Activated CD4-positive, alpha-beta T cell treated with anti-CD3 and anti-CD28 coated beads, Interleukin-2, amount 10 ng/mL, durations not matched to agents 7 days and 5 days (primary cell): ENCODE measurements at regions not wholly inside any gene's neighbourhood (a gene's known extent, or its start where the extent isn't known, plus 50 kb on each side); places are given as distances from the start of the nearest gene placed in this dataset.

Experiments
- CTCF ChIA-PET: fragments of 350-600 bp; sonication (Branson Sonifier 250); formaldehyde crosslinking; loops from one replicate; lab custom pipeline; 2021; ENCODE audit warnings: antibody characterized with exemption; lab: Charles Lee
- POLR2A ChIA-PET: fragments of 350-600 bp; sonication (Branson Sonifier 250); formaldehyde crosslinking; loops from one replicate; lab custom pipeline; 2021; ENCODE audit warnings: antibody characterized with exemption; lab: Charles Lee
- DNase-seq: peaks from one replicate; pipeline ENCODE4 v3.0.0-alpha.2; 2020
- H3K27ac Mint-ChIP-seq: one replicate; pipeline ENCODE4 v1.8.0; 2021; ENCODE audit warnings: mild to moderate bottlenecking, moderate library complexity, mixed read lengths
- H3K27me3 Mint-ChIP-seq: one replicate; pipeline ENCODE4 v1.8.0; 2021; ENCODE audit warnings: mixed read lengths
- H3K36me3 Mint-ChIP-seq: one replicate; pipeline ENCODE4 v1.8.0; 2021; ENCODE audit warnings: low read depth, mixed read lengths
- H3K4me1 Mint-ChIP-seq: one replicate; pipeline ENCODE4 v1.8.0; 2021; ENCODE audit warnings: mixed read lengths
- H3K4me3 Mint-ChIP-seq: one replicate; pipeline ENCODE4 v1.8.0; 2021; ENCODE audit warnings: mild to moderate bottlenecking, moderate library complexity, mixed read lengths
- H3K9me3 Mint-ChIP-seq: one replicate; pipeline ENCODE4 v1.8.0; 2021; ENCODE audit warnings: mixed read lengths

GRCh38 chrX:109927663-109928273 lies 75.1 kb upstream of the TMEM164 start:
- ChIA-PET CTCF (interaction anchor here (1.7 kb wide), 1 partner anchor 14 kb away, joined by 4 read pairs; no protein-coding TSS in a partner anchor), POLR2A (no interaction called here)
- no peak for DNase-seq
- H3K36me3 Mint-ChIP-seq = no peaks in the 10 kb centered on the region
- H3K4me3 Mint-ChIP-seq = no peak overlapping the region
- no peaks in the 10 kb centered on the region for H3K9me3 Mint-ChIP-seq
- no peaks in the 10 kb centered on the region for H3K27me3 Mint-ChIP-seq
- peaks cover 5% of the 10 kb centered on the region for H3K4me1 Mint-ChIP-seq
- no peak overlapping the region for H3K27ac Mint-ChIP-seq

DNA sequence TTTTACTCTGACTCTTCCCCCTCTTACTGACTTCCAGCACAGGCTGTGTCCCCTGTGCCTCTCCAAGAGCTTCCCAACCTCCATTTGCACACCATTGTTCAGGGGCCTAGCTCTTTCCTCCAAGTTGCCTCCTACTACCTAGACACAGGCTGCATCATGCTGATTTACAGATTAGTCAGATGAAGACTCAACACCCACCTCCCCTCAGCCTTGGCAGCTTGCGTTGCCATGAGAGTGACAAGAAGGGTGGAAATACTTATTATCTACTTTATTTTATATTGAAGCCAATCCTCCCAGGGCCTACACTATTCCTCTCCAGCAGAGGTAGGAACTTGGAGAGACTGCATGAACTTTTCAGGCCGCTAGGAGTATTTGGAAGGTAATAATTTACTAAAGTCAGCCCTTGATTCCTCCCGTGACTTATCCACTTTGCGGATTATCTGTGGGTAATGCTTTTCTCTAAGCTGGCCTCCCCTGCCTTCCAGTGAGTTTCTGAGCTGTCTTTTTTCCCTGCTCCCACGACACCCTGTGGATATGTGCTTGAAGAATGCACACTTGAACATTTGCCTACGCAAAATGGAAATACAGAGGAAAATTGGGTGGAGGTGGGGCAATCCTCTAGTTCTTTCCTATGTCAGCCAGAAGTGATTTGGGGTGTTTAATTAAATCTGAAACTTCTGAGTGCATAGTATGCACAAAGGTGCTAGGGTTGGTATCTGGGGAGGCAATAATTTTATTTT lies 74.1 kb upstream of the TMEM164 start:
- POLR2A ChIA-PET = no interaction called here
- no peaks in the 10 kb centered on the region for H3K9me3 Mint-ChIP-seq
- H3K4me3 Mint-ChIP-seq = no peak overlapping the region
- CTCF ChIA-PET = interaction anchor here (1.7 kb wide), 1 partner anchor 13 kb away, joined by 4 read pairs; no protein-coding TSS in a partner anchor
- no peaks in the 10 kb centered on the region for H3K36me3 Mint-ChIP-seq
- H3K27ac Mint-ChIP-seq = no peak overlapping the region
- peaks cover 5% of the 10 kb centered on the region for H3K4me1 Mint-ChIP-seq
- H3K27me3 Mint-ChIP-seq = no peaks in the 10 kb centered on the region
- no peak for DNase-seq

- CTCF ChIA-PET = no interaction called here
These were observed 71.2 kb upstream of the TMEM164 start for GRCh38 chrX:109931677-109932076.

DNA sequence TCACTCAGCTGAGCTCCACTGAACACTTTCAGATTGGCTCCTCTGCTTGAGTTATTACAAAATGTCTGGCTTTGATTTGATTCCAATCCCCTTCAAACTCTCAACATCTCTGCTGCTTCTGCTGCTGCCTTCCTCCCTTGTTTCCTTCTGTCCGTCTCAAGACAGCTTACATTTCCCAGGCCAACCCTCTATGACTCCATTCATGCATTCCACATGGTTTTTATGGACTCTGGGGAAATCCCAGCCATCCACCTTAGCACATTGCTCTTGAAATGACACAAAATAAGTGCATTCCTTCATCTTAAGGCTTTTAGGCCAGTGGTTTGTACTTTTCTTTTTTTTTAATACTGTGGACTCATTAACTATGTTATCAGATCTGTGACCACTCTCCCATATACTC lies 68.5 kb upstream of the TMEM164 start:
- CTCF ChIA-PET = no interaction called here
- DNase-seq = no peak
- no peaks in the 10 kb centered on the region for H3K27me3 Mint-ChIP-seq
- no peaks in the 10 kb centered on the region for H3K36me3 Mint-ChIP-seq
- POLR2A ChIA-PET = no interaction called here
- no peaks in the 10 kb centered on the region for H3K4me1 Mint-ChIP-seq
- H3K4me3 Mint-ChIP-seq = no peak overlapping the region
- H3K27ac Mint-ChIP-seq = no peak overlapping the region
- no peaks in the 10 kb centered on the region for H3K9me3 Mint-ChIP-seq

More at GRCh38 chrX:109931677-109932076, 71.2 kb upstream of the TMEM164 start:
- no peak overlapping the region for H3K4me3 Mint-ChIP-seq
- no peak for DNase-seq
- H3K27ac Mint-ChIP-seq = no peak overlapping the region
- H3K27me3 Mint-ChIP-seq = no peaks in the 10 kb centered on the region
- H3K36me3 Mint-ChIP-seq = no peaks in the 10 kb centered on the region
- no peaks in the 10 kb centered on the region for H3K9me3 Mint-ChIP-seq
- no peaks in the 10 kb centered on the region for H3K4me1 Mint-ChIP-seq
- POLR2A ChIA-PET = no interaction called here

DNA sequence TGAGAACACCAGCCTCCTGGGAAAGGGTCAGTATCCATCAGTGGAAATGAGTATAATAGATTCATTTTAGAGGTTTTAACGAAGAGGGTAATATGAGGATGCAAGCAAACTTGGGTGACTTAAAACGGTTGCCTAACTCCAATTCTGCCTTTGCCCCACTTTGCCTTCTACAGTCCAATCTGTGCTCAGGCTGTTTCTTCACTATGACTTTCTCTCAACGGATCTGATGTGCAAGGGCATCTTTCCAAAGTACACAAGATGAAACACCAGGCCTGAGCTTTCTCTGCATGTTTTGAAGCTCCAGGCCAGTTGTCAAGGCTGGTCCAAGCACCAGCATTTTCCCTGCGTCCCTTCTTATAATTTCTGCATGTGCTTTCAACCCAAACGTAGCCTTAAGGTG lies 68.0 kb upstream of the TMEM164 start:
- Mint-ChIP-seq H3K4me3 (no peak overlapping the region), H3K9me3 (no peaks in the 10 kb centered on the region), H3K4me1 (no peaks in the 10 kb centered on the region), H3K27me3 (no peaks in the 10 kb centered on the region), H3K36me3 (no peaks in the 10 kb centered on the region), H3K27ac (no peak overlapping the region)
- DNase-seq = no peak
- ChIA-PET CTCF (no interaction called here), POLR2A (no interaction called here)

DNA sequence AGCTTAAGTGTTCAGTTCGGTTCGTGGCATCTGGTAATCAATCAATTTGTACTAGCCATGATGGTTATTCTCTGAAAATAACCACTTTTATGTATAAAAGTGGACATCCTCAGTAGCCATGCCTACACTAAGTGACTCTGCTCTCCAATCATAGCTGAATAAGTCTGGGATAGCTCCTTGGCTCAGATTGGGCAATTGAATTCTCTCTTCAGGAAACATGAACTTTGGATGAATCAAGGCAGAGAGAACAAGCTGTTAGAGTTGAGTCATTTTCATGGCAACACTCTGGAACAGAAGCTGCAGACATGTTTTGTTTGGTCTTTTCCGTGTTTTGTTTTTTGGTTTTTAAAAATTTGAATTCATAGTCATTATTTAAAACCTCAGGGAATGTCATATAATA lies 66.8 kb upstream of the TMEM164 start:
- Mint-ChIP-seq H3K36me3 (no peaks in the 10 kb centered on the region), H3K27me3 (no peaks in the 10 kb centered on the region), H3K4me1 (no peaks in the 10 kb centered on the region), H3K27ac (no peak overlapping the region), H3K4me3 (no peak overlapping the region), H3K9me3 (no peaks in the 10 kb centered on the region)
- POLR2A ChIA-PET = no interaction called here
- DNase-seq = no peak
- CTCF ChIA-PET = interaction anchor here (1.1 kb wide), 1 partner anchor 10 kb away, joined by 3 read pairs; no protein-coding TSS in a partner anchor

DNA sequence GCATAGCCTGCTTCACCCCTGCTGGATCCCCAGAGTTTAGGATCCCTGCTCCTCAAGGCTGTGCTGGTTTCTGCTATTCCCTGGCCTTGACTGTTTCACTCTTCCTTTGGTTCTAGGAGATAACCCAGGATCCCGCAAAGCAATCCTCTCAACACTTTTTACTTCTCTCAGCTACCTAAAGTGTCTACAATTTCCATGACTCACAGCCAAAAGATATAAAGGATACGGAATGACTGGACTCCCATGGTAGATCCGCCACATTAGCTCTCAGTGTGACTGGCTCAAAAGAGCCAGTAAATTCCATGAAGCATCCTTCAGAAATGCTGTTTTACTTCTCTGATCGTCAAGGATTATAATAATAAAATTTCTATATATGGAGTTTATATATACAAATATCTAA lies 66.3 kb upstream of the TMEM164 start:
- no peak overlapping the region for H3K4me3 Mint-ChIP-seq
- H3K27ac Mint-ChIP-seq = no peak overlapping the region
- ChIA-PET POLR2A (no interaction called here), CTCF (interaction anchor here (0.6 to 1.1 kb wide), 2 partner anchors 10 to 257 kb away, joined by 3 read pairs; no protein-coding TSS in a partner anchor)
- H3K9me3 Mint-ChIP-seq = no peaks in the 10 kb centered on the region
- DNase-seq = no peak
- H3K36me3 Mint-ChIP-seq = no peaks in the 10 kb centered on the region
- H3K4me1 Mint-ChIP-seq = no peaks in the 10 kb centered on the region
- H3K27me3 Mint-ChIP-seq = no peaks in the 10 kb centered on the region

- ChIA-PET CTCF (interaction anchor here (1.5 kb wide), 1 partner anchor 29 kb away, joined by 3 read pairs; no protein-coding TSS in a partner anchor), POLR2A (no interaction called here)
- Mint-ChIP-seq H3K27me3 (no peaks in the 10 kb centered on the region), H3K9me3 (no peaks in the 10 kb centered on the region), H3K27ac (no peak overlapping the region), H3K4me1 (no peaks in the 10 kb centered on the region), H3K36me3 (no peaks in the 10 kb centered on the region), H3K4me3 (no peak overlapping the region)
- DNase-seq = no peak
These were observed 63.4 kb upstream of the TMEM164 start for GRCh38 chrX:109939498-109939897.

DNA sequence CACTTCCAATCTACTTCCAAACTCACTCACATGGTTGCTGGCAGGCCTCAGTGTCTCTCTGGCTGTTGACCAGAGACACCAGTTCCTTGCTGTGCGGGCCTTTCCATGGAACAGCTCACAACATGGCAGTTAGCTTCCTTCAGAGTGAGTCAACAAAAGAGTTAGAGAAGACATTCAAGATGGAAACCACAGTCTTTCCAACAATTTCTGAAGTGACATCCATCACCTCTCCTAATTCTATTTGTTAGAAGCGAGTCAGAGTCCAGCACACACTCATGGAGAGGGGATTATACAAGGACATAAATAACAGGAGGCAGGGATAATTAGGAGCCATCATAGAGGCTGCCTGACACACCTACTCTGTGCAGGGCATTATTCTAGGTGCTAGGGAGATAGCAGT lies 62.5 kb upstream of the TMEM164 start:
- Mint-ChIP-seq H3K4me1 (no peaks in the 10 kb centered on the region), H3K4me3 (no peak overlapping the region), H3K27me3 (no peaks in the 10 kb centered on the region), H3K9me3 (no peaks in the 10 kb centered on the region), H3K27ac (no peak overlapping the region), H3K36me3 (no peaks in the 10 kb centered on the region)
- ChIA-PET CTCF (interaction anchor here (1.5 kb wide), 1 partner anchor 30 kb away, joined by 3 read pairs; no protein-coding TSS in a partner anchor), POLR2A (no interaction called here)
- no peak for DNase-seq

- Mint-ChIP-seq H3K27me3 (no peaks in the 10 kb centered on the region), H3K4me3 (no peak overlapping the region), H3K9me3 (no peaks in the 10 kb centered on the region), H3K36me3 (no peaks in the 10 kb centered on the region), H3K27ac (no peak overlapping the region), H3K4me1 (no peaks in the 10 kb centered on the region)
- CTCF ChIA-PET = interaction anchor here (1.1 kb wide), 1 partner anchor 52 kb away, joined by 3 read pairs; no protein-coding TSS in a partner anchor
- POLR2A ChIA-PET = no interaction called here
- no peak for DNase-seq
These were observed 59.7 kb upstream of the TMEM164 start for GRCh38 chrX:109943092-109943739.

GRCh38 chrX:109943740-109944092 lies 59.2 kb upstream of the TMEM164 start:
- CTCF ChIA-PET = interaction anchor here (1.1 kb wide), 1 partner anchor 51 kb away, joined by 3 read pairs; no protein-coding TSS in a partner anchor

DNA sequence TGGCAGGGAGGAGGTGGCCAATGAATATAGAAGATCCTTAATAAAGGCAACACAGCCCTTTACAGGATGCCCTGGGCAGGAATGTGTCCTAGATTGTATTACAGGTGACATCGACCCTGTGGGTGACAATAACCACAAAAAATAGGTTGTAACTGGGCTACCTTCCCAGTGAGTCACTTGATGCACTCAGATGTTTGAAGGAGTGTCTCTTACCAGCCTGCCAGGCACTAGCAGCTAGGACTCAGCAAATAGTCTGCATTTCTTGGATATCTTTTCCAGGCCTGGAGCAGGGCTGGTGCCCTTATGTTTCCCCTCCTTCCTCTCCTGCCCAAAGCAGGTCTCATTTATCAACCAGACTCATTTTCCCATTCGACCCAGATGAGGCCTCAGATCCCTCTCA lies 50.9 kb upstream of the TMEM164 start:
- Mint-ChIP-seq H3K27ac (no peak overlapping the region), H3K4me3 (no peak overlapping the region), H3K27me3 (no peaks in the 10 kb centered on the region), H3K9me3 (peaks cover 3% of the 10 kb centered on the region), H3K4me1 (peaks cover 9% of the 10 kb centered on the region), H3K36me3 (no peaks in the 10 kb centered on the region)
- DNase-seq = no peak
- CTCF ChIA-PET = interaction anchor here (0.5 kb wide), 1 partner anchor 220 kb away, joined by 5 read pairs; no protein-coding TSS in a partner anchor
- POLR2A ChIA-PET = no interaction called here

More at GRCh38 chrX:109943740-109944092, 59.2 kb upstream of the TMEM164 start:
- Mint-ChIP-seq H3K9me3 (no peaks in the 10 kb centered on the region), H3K27me3 (no peaks in the 10 kb centered on the region), H3K4me3 (no peak overlapping the region), H3K27ac (no peak overlapping the region), H3K36me3 (no peaks in the 10 kb centered on the region), H3K4me1 (no peaks in the 10 kb centered on the region)
- POLR2A ChIA-PET = no interaction called here
- DNase-seq = no peak
